Keratinocyte (primary cell): ENCODE measurements at regions not wholly inside any gene's neighbourhood (a gene's known extent, or its start where the extent isn't known, plus 50 kb on each side); places are given as distances from the start of the nearest gene placed in this dataset.

Source experiments
- EZH2 ChIP-seq: IDR thresholded peaks from one replicate; pipeline ENCODE4 v1.6.1; 2012; ENCODE audit warnings: inconsistent platforms, mild to moderate bottlenecking, low read length, moderate library complexity
- TF ChIP-seq, protein P1 (sequence below), 3 experiments: IDR thresholded peaks in 1 of 3; conservative IDR thresholded peaks in 1 of 3; optimal IDR thresholded peaks in 1 of 3; 2 replicates in 2 of 3; 3 replicates in 1 of 3; pipeline versions ENCODE3 to v1.5.1; 2011; ENCODE audit warnings: low read length in 3 of 3, mild to moderate bottlenecking in 3 of 3, moderate library complexity in 2 of 3, control low read depth in 1 of 3, inconsistent platforms in 1 of 3; ENCODE audit not compliant: insufficient read depth in 2 of 3; ENCODE audit errors: extremely low read depth in 1 of 3

DNA sequence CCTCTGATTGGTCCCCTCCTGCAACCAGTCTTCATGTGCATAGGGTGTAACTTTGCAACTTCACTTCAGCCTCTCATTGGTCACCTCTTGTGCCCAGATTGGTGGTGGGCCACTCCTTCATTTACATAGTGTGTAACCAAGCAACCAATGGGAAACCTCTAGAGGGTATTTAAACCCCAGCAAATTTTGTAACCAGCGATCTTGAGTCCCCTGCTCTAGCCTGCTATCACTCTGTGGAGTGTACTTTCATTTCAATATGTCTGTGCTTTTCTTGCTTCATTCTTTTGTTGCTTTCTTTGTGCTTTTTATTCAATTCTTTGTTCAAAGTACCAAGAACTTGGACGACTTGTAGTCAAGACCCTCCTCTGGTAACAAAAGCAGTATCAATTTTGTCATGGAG is 1336.9 kb upstream of the SPRY2 start:
- TF ChIP-seq, protein P1, sequence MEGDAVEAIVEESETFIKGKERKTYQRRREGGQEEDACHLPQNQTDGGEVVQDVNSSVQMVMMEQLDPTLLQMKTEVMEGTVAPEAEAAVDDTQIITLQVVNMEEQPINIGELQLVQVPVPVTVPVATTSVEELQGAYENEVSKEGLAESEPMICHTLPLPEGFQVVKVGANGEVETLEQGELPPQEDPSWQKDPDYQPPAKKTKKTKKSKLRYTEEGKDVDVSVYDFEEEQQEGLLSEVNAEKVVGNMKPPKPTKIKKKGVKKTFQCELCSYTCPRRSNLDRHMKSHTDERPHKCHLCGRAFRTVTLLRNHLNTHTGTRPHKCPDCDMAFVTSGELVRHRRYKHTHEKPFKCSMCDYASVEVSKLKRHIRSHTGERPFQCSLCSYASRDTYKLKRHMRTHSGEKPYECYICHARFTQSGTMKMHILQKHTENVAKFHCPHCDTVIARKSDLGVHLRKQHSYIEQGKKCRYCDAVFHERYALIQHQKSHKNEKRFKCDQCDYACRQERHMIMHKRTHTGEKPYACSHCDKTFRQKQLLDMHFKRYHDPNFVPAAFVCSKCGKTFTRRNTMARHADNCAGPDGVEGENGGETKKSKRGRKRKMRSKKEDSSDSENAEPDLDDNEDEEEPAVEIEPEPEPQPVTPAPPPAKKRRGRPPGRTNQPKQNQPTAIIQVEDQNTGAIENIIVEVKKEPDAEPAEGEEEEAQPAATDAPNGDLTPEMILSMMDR (optimal IDR thresholded peaks at IDR 0.05 in 1 of 3, IDR thresholded peaks at IDR 0.05 in 1 of 3, conservative IDR thresholded peaks at IDR 0.05 in 1 of 3; ENCODE audit: extremely low read depth in 1 of 3, insufficient read depth in 2 of 3, low read length in 3 of 3), result no peak
- no peak for TF ChIP-seq EZH2
